COR-L47 (cell line): ENCODE measurements at regions not wholly inside any gene's neighbourhood (a gene's known extent, or its start where the extent isn't known, plus 50 kb on each side); places are given as distances from the start of the nearest gene placed in this dataset.
A peak's percentile ranks its signal among the peaks of the same experiment; 100 is the strongest.
"Not testable (repeated sequence)": the region's sequence is repeated elsewhere in the genome, so short reads cannot be mapped to it uniquely, and the experiment has no call there.

Source experiments
- DNase-seq: peaks from one replicate; lab custom pipeline; 2025; lab: John Stamatoyannopoulos, UW

DNA sequence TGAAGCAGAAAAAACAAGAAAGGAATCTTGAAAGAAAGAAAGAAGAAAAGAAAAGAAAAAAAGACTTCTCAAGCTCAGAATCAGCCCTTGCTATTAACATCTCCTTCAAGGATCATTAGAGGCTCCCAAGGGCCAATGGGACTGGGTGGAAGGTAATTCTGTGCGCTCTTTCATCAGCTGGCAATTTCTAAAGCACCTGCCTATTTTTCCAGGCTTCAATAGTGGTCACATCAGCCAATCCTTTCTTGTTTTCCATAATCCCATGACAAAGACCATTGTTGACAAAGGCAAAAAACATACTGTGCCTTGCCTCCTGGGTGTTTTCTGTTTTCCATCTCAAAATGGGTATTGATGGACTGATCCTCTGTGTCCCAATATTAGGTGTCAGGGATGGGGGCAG lies 88.2 kb upstream of the TSC22D1 start:
- DNase-seq, result peak; percentile 3

DNA sequence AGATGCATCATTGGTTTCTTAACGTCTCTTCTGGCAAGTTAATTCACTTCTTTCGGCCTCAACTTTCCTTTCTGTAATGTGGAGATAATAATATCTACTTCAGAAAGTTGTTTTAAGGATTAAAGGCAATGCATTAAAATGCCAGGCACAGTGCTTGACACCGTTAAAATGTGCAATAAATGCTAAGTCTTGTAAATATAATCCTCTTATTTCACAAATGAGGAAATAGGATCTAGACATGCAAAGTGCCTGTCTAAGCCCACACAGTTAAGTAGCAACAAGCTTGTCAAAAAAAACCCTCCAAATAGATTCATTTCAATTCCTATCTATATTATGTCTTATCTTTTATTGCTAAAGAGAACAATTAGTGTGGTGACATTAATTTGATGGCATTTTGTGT lies 86.4 kb upstream of the TSC22D1 start:
- no peak for DNase-seq

GRCh38 chr13:44661936-44662335 lies 85.8 kb upstream of the TSC22D1 start:
- no peak for DNase-seq

DNA sequence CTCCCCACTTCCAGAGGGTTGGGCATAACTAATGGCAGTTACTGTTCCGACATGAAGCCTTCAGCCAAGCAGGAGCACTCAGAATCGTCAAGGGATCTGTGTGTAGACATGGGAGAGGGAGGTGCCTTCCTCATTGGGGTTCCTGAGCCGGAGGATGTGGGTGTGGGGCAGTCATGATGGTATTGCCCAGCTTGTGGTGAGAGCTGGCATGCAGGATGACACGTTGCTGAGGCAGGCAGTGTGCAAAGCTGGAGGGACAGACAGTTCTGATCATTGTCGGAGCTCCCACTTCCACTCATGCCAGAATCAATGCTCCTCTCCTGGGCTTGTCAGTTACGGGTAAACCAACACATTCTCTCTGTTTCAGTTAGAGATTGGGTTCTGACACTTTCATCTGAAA lies 83.9 kb upstream of the TSC22D1 start:
- no peak for DNase-seq

- no peak for DNase-seq
Observed at GRCh38 chr13:44652962-44653660, 77.0 kb upstream of the TSC22D1 start.

GRCh38 chr13:44652168-44652567 lies 76.0 kb upstream of the TSC22D1 start:
- DNase-seq, result no peak

GRCh38 chr13:44651724-44652123 lies 75.6 kb upstream of the TSC22D1 start:
- DNase-seq, result no peak

DNA sequence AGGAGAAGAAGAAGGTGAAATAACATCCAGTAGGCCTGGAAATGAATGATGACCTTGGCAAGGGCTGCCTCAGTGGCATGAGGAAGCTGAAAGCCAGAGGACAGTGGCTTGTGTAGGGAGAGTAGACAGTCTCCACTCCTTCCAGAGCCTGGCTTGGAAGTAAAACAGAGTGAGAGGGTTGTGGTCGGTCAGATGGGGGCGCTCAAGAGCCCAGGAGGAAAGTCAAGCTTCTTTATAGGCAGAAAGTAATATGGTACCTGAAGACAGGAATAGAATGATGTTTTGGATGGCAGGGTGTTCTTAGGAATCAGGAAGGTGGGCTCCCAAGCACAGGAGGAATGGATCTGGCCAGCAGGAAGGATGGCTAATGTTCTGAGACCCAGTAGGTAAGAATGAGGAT lies 75.1 kb upstream of the TSC22D1 start:
- no peak for DNase-seq

DNA sequence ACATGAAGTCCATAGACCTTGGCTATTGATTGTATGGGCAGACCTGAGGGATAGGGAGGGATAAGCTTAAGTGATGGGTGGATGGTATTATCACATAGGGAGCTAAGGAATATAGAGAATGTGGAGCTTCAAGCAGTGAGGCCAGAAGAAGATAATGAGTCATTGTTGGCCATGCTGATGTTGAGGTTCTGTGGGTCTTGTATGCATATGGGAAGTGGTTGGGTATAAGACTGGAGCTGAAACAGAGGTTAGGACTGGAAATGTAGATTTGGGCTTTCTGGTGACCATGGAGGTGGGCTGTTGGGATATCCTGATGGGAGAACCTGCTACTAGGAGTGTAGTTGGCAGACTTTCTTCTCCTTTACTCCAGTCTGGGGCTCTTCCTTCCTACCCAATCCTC lies 73.7 kb upstream of the TSC22D1 start:
- no peak for DNase-seq

GRCh38 chr13:44649104-44649428 lies 72.9 kb upstream of the TSC22D1 start:
- no peak for DNase-seq

GRCh38 chr13:44648392-44649103 lies 72.4 kb upstream of the TSC22D1 start:
- no peak for DNase-seq

DNA sequence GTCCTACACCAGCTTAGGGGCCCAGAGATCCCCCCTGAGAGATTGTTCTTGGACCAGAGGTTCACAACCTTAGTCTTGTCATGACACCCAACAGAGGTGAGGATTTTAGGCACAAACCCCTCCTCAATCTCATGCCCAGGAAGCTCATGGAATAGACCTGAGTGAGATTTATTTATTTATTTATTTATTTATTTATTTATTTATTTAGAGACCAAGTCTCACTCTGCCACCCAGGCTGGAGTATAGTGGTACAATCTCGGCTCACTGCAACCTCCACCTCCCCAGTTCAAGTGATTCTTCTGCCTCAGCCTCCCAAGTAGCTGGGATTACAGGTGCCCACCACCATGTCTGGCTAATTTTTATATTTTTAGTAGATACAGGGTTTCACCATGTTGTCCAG lies 71.4 kb upstream of the TSC22D1 start:
- not testable (repeated sequence) for DNase-seq

DNA sequence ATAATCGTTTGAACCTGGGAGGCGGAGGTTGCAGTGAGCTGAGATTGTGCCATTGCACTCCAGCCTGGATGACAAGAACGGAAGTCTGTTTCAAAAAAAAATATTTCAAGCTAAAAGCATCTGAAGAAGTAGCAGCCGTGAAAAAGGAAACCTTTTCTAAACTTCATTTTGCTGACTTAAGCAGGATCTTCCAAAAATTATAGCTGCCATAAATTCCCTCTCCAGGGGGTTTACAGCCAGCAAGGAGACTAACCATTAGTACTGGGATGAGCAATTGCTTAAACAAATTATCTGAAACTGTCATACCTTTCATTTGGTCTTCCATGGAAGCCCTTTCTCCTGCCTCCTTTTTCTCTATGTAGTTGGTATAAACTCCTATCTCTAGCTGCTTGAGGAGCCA lies 69.9 kb upstream of the TSC22D1 start:
- no peak for DNase-seq

- no peak for DNase-seq
Observed at GRCh38 chr13:44643256-44643655, 67.1 kb upstream of the TSC22D1 start.

GRCh38 chr13:44637581-44637980 lies 61.5 kb upstream of the TSC22D1 start:
- no peak for DNase-seq

GRCh38 chr13:44629465-44630183 lies 53.5 kb upstream of the TSC22D1 start:
- DNase-seq, result no peak

GRCh38 chr13:44628826-44629225 lies 52.7 kb upstream of the TSC22D1 start:
- DNase-seq, result not testable (repeated sequence)

DNA sequence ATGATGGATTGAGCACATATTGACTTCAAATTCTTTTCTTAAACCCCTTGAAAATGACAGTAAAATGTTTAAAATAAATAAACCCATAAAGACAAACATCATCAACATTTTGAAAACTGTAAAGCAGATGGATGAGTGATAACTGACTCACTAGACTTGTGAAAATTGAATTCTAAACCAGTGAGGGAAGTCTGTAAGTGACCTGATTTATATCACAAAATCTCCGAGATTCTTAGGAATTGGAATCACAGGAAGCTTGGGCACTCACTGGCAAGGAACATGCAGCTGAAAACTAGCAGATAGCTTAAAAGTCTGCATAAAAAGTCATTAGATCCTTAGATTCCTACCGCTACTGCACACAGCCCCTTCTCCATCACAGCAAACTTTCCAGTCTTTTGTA lies 51.3 kb upstream of the TSC22D1 start:
- no peak for DNase-seq

DNA sequence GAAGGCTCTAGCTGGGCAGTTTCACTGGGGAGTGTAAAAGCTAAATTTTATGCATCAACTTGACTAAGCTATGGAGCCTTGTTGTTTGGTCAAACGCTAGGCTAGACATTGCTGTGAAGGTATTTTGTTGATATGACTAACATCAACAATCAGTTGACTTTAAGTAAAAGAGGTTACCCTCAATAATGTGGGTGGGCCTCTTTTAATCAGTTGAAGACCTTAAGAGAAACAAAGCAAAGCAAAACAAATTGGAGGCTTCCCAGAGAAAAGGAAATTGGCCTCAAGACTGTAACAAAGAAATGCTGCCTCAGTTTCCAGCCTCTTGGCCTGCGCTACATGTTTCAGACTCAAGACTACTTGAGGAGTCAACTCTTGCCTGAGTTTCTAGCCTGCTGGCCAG lies 50.0 kb upstream of the TSC22D1 start:
- no peak for DNase-seq
